HUDEP-2 (cell line): ENCODE measurements at regions not wholly inside any gene's neighbourhood (a gene's known extent, or its start where the extent isn't known, plus 50 kb on each side); places are given as distances from the start of the nearest gene placed in this dataset.

Experiments used
- DNase-seq, 76 experiments: peaks; one replicate each; lab custom pipeline; 2025; ENCODE audit not compliant: unreplicated experiment in 76 of 76; lab: John Stamatoyannopoulos, UW

- DNase-seq, result no peak
Measured at GRCh38 chr18:41269294-41269693, 685.7 kb upstream of the PIK3C3 start.

- no peak for DNase-seq
Measured at GRCh38 chr18:41268271-41268670, 686.8 kb upstream of the PIK3C3 start.

GRCh38 chr18:41266616-41267015, 688.4 kb upstream of the PIK3C3 start:
- DNase-seq, result no peak

GRCh38 chr18:41266204-41266603, 688.8 kb upstream of the PIK3C3 start:
- DNase-seq, result no peak

DNA sequence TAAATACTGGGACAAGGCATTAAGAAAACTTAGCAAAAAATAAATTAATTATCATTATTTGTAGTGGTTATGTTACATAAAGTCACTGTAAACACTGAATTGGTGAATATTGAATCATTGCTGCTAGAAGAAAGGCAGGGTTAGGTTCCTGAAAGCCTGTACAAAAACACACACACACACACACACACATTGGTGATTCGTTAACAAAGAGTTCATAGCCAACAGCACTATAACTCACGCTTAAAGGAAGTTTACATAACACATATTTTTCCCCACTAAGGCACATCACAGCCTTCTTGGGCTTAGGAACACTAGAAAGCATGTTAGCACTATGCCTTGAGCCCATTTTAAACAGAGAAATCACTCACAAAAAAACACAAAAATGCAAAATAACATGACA, 690.0 kb upstream of the PIK3C3 start:
- no peak for DNase-seq

DNA sequence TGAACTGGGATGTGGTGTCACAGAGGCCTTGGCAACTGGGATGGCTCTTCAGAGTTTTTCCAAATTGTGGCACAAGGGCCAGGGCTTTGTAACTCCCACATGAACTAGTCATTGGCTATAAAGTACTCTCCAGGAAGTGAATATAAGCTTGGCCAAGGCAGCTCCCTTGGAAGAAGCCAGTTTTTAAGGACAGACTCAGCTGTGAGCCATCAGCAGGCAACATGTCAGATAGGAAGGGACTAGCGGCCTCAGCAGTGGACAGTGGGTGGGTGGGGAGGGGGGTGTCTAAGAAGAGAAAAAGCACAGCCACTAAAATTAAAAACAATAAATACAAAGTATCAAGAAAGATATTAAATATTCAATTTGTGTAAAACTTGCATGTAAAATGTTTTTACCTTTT, 691.1 kb upstream of the PIK3C3 start:
- DNase-seq, result no peak

DNA sequence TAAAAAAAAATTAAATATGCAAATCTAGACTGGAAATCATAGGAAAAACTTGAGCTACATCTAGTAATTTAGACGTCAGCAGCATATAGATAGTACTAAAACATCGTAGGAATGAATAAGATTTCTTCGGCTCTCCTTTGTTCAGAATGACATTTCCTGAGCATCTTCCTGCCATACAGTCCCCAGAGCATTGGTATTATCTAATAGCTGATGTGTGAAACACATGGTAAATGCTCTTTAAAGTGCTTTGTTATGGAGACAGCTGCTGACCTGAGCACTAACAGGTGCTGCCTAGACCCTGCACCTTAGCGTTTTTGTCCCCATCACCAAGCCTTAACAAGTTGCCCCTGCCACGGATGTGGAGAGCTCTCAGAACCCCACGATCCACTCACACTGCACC, 692.3 kb upstream of the PIK3C3 start:
- no peak for DNase-seq

DNA sequence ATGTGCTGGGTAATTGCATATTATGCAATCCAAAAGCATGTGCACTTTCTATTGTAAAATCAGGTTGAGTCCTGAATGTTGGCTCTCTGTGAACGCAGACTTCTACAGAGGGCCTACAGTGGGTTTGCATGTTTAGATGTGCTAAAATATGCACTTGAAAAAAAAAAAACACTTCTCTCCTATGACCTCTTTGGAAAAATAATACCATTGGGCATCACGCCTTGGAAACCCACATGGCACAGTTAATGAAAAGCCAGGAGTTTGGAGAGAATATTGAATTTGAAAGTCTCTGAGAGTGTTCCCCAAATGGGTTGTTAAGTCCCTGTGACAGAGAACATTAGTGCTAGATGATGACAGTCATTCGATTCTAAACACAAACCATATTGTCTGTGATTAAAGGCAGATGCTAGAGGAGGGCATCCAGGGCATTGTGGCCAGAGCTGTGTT, 710.4 kb upstream of the PIK3C3 start:
- no peak for DNase-seq

GRCh38 chr18:41237317-41237716, 717.7 kb upstream of the PIK3C3 start:
- DNase-seq, result no peak

- no peak for DNase-seq
Measured at GRCh38 chr18:41231681-41232080, 723.4 kb upstream of the PIK3C3 start.

DNA sequence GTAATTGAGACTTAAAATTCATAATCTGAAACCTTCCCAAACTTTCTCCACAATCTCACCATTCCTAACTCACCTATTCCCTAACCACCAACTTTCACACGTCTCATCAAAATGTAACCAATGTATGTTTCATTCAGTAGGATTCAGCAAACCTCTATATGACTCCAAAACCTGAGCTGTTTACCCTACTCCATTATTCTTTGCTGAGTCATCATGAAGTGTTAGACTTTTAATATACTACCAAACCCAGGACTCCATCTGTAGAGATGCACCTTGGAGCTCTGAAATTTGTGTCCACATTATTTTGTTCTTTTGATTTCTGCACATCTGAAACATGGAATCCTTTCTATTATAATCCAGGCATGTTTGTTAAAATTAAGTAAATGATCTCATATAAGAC, 727.0 kb upstream of the PIK3C3 start:
- DNase-seq, result no peak

DNA sequence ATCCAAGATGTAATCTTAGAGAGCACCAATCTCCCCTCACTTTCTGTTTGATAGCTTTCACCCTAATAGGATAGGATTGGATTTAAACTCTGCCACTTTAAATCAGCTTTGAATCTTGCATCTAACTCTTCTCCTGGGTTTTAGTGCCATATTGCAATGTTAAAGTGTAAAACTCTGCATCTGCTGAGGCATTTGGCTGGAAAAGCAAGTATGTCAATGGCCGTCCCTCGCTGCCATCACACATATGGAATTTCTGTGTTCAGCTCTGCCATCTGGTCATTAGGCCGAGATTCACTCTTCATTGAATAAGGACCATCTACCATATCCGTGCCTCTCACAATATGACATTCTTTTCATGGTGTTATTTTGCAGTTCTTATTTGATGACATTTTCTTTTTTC, 728.1 kb upstream of the PIK3C3 start:
- no peak for DNase-seq

DNA sequence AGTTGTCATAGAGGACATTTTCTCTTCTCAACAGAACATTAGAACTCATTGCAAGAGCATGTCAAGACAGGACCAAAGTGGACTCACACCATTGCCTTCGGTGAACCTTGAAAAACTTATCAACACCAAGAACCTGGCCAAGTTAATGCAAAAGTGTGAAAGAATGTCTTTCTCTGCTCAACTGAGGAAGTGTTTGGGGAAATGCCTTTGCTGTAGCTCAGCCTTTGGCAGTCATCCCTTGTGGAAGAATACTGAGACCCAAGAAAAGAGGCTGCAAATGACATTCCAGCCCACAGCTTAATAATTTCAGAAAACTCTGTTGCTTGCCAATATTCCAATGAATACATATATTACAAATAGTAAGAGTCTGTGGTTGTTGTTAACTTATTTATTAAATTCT, 728.8 kb upstream of the PIK3C3 start:
- DNase-seq, result no peak

DNA sequence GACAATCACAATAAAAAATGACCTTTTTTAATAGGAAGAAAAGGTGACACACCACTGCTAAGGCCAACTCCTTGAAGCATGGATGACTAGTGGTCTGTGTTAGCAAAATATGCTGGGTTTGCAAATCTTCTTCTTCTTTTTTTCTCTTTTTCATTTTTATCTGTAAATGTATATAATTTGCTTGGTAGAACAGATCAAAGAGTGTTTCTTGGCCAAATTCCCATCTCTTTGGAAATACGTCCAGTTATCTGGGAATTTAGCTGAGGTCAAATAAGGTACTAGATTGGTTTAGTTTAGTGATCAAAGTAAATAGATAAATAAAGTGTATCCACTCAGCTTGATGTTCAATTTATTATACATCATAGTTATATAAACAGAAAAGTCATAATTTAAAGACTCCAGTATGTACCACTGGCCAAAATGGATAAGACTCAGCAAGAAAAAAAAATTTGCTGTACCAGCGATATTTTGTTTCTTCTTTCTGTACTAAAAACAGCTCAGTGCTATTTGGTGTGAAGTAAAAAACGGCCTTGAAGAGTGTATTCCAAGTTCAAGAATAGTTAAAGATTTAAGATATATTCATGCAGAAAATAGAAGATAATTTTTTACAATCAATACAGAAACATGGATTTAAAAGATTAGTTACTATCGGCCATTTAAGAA, 738.6 kb upstream of the PIK3C3 start:
- no peak for DNase-seq

DNA sequence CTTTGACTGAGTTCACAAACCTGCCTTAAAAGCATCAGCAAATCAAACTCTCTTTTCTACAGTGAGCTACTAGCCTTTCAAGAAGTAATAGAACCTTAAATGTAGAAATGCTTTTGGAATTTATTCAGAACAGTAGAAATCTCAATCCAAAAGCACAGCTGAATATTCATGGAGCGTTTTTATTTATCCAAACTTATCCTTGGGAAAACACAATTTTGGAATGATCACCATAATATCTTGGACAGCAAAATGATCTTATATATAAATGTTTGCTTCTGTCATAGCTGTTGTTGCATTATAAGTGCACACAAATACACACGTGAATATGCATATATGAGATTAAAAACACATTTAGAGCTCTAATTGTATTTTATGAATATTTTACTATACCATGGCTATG, 747.3 kb upstream of the PIK3C3 start:
- DNase-seq, result no peak

DNA sequence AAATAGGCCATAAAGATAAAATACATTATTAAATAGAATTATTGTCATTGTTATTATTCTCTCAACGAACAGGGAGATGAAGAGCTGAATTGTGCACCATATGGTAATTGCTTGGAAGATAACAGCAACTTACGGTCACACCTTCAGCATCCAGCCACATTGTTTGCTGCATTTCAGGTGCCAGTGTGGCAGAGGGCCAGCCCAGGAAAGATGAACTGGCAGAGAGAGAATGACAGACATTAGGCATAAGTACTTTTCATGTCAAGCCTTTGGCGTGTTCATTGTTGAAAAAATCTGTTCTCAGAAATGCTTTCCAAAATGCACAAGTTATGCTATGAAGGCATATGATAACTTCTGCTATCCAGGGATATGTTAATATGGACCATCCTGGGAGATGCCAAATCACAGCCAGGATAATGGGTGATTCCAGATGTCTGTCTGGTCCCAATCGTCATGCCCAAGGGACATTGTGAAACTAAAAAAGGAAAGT, 748.6 kb upstream of the PIK3C3 start:
- DNase-seq, result no peak

- DNase-seq, result no peak
Measured at GRCh38 chr18:41199212-41199611, 755.8 kb upstream of the PIK3C3 start.

GRCh38 chr18:41197967-41198366, 757.1 kb upstream of the PIK3C3 start:
- no peak for DNase-seq

DNA sequence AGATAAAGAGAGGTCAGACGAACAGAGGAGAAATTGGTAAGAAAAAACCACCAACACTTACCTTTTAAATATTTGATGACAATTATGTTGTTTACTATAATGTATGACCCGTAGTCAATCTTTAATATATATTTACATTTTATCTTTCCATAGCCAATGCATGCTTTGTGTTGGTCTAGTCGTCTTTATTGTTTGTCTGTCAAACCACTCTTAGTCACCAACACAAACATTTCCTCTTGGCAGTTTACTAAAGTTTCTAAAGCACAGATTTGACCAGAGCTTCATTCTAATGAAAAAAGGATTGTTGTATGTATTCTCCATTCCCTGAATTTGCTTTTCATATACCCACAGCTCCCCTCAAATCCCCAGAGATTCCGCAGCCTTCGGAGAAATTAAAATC, 784.7 kb upstream of the PIK3C3 start:
- no peak for DNase-seq

- no peak for DNase-seq
Measured at GRCh38 chr18:41165625-41166024, 789.4 kb upstream of the PIK3C3 start.

DNA sequence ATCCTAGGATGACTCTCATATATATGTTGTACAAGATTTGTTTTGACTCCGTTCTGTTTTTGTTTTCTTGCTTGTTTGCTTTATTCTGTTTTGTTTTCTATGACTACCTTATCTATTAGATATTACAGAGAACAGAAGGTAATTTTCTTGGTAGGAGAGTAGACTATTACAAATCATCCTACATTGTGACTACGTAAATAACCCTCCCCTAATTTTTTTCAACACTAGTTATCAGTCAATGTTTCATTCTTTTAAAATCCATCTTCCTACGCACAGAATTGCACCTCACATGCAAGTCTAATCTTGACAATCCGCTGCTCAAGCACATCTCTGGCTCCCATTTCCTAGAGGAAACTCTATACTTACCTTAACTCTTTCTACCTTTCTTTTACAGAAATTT, 792.3 kb upstream of the PIK3C3 start:
- no peak for DNase-seq

DNA sequence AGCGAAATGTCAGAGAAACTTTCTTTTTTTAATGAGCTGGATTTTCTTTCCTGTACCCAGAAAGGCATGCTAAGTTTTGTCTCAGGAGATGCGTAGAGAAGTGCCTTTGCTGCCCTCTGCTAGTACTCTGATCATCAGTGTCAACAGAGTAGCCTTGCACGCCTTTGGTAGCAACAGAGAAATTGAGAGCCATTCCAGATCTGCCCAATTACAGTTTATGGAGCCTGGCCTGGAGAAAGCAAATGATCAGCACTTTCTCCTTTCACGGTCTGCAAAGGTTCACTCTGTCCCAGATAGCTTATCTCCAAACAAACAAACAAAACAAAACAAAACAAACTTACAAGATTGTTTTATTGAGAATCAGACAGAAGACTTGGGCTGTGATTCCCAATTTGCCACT, 792.8 kb upstream of the PIK3C3 start:
- DNase-seq, result no peak
